ENCODE measurements at regions not wholly inside any gene's neighbourhood (a gene's known extent, or its start where the extent isn't known, plus 50 kb on each side); places are given as distances from the start of the nearest gene placed in this dataset.

GRCh38 chr4:157514711-157515110 lies 294.2 kb downstream of the GRIA2 start:
- no peaks in the 10 kb centered on the region for H4K20me1 ChIP-seq (ENCODE audit: insufficient read depth)

GRCh38 chr4:157509341-157509740 lies 288.8 kb downstream of the GRIA2 start:
- Histone ChIP-seq H4K20me1 (ENCODE audit: insufficient read depth) (no peaks in the 10 kb centered on the region), H3K27ac (no peak overlapping the region), H2AFZ (ENCODE audit: low read depth) (no peak overlapping the region), H3K27me3 (ENCODE audit: insufficient read depth, low read depth) (no peaks in the 10 kb centered on the region), H3K4me1 (ENCODE audit: low read depth, poor library complexity, severe bottlenecking) (no peaks in the 10 kb centered on the region), H3K79me2 (ENCODE audit: insufficient read depth, low read depth) (no peaks in the 10 kb centered on the region), H3K9ac (no peak overlapping the region), H3K4me2 (no peak overlapping the region), H3K4me3 (IDR thresholded peaks at IDR 0.05; ENCODE audit: insufficient read depth, low read depth, low read length) (no peak overlapping the region), H3K36me3 (ENCODE audit: insufficient read depth) (no peaks in the 10 kb centered on the region)
- TF ChIP-seq CTCF (conservative IDR thresholded peaks at IDR 0.05; ENCODE audit: low read depth, low read length): no peak

More at GRCh38 chr4:157514711-157515110, 294.2 kb downstream of the GRIA2 start:
- TF ChIP-seq CTCF (conservative IDR thresholded peaks at IDR 0.05; ENCODE audit: low read depth, low read length): 0 out of 2 replicates have a peak, but pooled peaks have one; percentile 12
- no peak overlapping the region for H3K4me3 ChIP-seq (IDR thresholded peaks at IDR 0.05; ENCODE audit: insufficient read depth, low read depth, low read length)
- no peak overlapping the region for H2AFZ ChIP-seq (ENCODE audit: low read depth)
- no peaks in the 10 kb centered on the region for H3K79me2 ChIP-seq (ENCODE audit: insufficient read depth, low read depth)
- H3K4me1 ChIP-seq (ENCODE audit: low read depth, poor library complexity, severe bottlenecking): no peaks in the 10 kb centered on the region
- no peaks in the 10 kb centered on the region for H3K27me3 ChIP-seq (ENCODE audit: insufficient read depth, low read depth)
- no peak overlapping the region for H3K4me2 ChIP-seq
- H3K27ac ChIP-seq: no peak overlapping the region
- H3K9ac ChIP-seq: no peak overlapping the region
- H3K36me3 ChIP-seq (ENCODE audit: insufficient read depth): no peaks in the 10 kb centered on the region; the same call in 1 of the 2 replicates

- Histone ChIP-seq H3K27ac (no peak overlapping the region), H3K27me3 (ENCODE audit: insufficient read depth, low read depth) (no peaks in the 10 kb centered on the region), H4K20me1 (ENCODE audit: insufficient read depth) (no peaks in the 10 kb centered on the region), H2AFZ (ENCODE audit: low read depth) (no peak overlapping the region), H3K36me3 (ENCODE audit: insufficient read depth) (no peaks in the 10 kb centered on the region), H3K4me2 (no peak overlapping the region), H3K4me1 (ENCODE audit: low read depth, poor library complexity, severe bottlenecking) (no peaks in the 10 kb centered on the region), H3K79me2 (ENCODE audit: insufficient read depth, low read depth) (no peaks in the 10 kb centered on the region), H3K4me3 (IDR thresholded peaks at IDR 0.05; ENCODE audit: insufficient read depth, low read depth, low read length) (no peak overlapping the region), H3K9ac (no peak overlapping the region)
- TF ChIP-seq CTCF (conservative IDR thresholded peaks at IDR 0.05; ENCODE audit: low read depth, low read length): no peak
Measured at GRCh38 chr4:157502656-157503055, 282.1 kb downstream of the GRIA2 start.

- no peak for TF ChIP-seq CTCF (conservative IDR thresholded peaks at IDR 0.05; ENCODE audit: low read depth, low read length)
- Histone ChIP-seq H3K4me2 (no peak overlapping the region), H3K4me1 (ENCODE audit: low read depth, poor library complexity, severe bottlenecking) (no peaks in the 10 kb centered on the region), H2AFZ (ENCODE audit: low read depth) (no peak overlapping the region), H3K79me2 (ENCODE audit: insufficient read depth, low read depth) (no peaks in the 10 kb centered on the region), H3K9ac (no peak overlapping the region), H3K27me3 (ENCODE audit: insufficient read depth, low read depth) (no peaks in the 10 kb centered on the region), H3K27ac (no peak overlapping the region), H3K4me3 (IDR thresholded peaks at IDR 0.05; ENCODE audit: insufficient read depth, low read depth, low read length) (no peak overlapping the region), H3K36me3 (ENCODE audit: insufficient read depth) (no peaks in the 10 kb centered on the region; the same call in 1 of the 2 replicates), H4K20me1 (ENCODE audit: insufficient read depth) (no peaks in the 10 kb centered on the region)
Measured at GRCh38 chr4:157459785-157460184, 239.3 kb downstream of the GRIA2 start.
